Spleen (tissue), 7 donors: ENCODE measurements at regions not wholly inside any gene's neighbourhood (a gene's known extent, or its start where the extent isn't known, plus 50 kb on each side); places are given as distances from the start of the nearest gene placed in this dataset.

ENCODE experiments used
- POLR2AphosphoS5 ChIP-seq, 3 donors: sonication (generic); formaldehyde crosslinking; IDR thresholded peaks; one replicate each; pipeline ENCODE4 v1.5.1; 2017; ENCODE audit warnings: antibody characterized with exemption in 3 of 3
- TF ChIP-seq, protein P1 (sequence below), 11 experiments: fragments of 200-600 bp in 7 of 11; fragments of 450-650 bp in 4 of 11; sonication (generic) in 4 of 11; IDR thresholded peaks in 8 of 11; conservative IDR thresholded peaks in 3 of 11; 1 replicate in 7 of 11; 2 replicates in 4 of 11; pipeline versions ENCODE4 v1.4.0 to v1.8.0; 2016 to 2021; ENCODE audit warnings: antibody characterized with exemption in 11 of 11, inconsistent platforms in 4 of 11, mild to moderate bottlenecking in 1 of 11
- donor health status: DM: no; HTN: no; CAD: no; lungs with moderate emphysema.
- donor health status: DM: no; HTN: no; CAD: no.
- donor health status: DM: no; HTN: no; CAD: no.

- TF ChIP-seq, protein P1, sequence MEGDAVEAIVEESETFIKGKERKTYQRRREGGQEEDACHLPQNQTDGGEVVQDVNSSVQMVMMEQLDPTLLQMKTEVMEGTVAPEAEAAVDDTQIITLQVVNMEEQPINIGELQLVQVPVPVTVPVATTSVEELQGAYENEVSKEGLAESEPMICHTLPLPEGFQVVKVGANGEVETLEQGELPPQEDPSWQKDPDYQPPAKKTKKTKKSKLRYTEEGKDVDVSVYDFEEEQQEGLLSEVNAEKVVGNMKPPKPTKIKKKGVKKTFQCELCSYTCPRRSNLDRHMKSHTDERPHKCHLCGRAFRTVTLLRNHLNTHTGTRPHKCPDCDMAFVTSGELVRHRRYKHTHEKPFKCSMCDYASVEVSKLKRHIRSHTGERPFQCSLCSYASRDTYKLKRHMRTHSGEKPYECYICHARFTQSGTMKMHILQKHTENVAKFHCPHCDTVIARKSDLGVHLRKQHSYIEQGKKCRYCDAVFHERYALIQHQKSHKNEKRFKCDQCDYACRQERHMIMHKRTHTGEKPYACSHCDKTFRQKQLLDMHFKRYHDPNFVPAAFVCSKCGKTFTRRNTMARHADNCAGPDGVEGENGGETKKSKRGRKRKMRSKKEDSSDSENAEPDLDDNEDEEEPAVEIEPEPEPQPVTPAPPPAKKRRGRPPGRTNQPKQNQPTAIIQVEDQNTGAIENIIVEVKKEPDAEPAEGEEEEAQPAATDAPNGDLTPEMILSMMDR (IDR thresholded peaks at IDR 0.05 in 8 of 11, conservative IDR thresholded peaks at IDR 0.05 in 3 of 11) = no peak
- TF ChIP-seq POLR2AphosphoS5 (IDR thresholded peaks at IDR 0.05) = no peak
Observed at GRCh38 chr5:126274763-126275125, 148.5 kb upstream of the GRAMD2B start.
